K562 (cell line): ENCODE measurements at regions not wholly inside any gene's neighbourhood (a gene's known extent, or its start where the extent isn't known, plus 50 kb on each side); places are given as distances from the start of the nearest gene placed in this dataset.

Experiments used
- ATAC-seq: fragments of 200-7000 bp; cut with Tn5 transposase; 3 replicates; pipeline ENCODE4 v1.9.1; 2020; ENCODE audit warnings: moderate library complexity
- BruUV-seq: library from RNA; stranded (reverse); fragments of 400-500 nt; replicated peaks from 2 replicates; lab custom pipeline; 2021; lab: Mats Ljungman, UMichigan
- CTCF ChIA-PET: fragments of 300-600 bp; formaldehyde crosslinking; extraction: SDS; loops from one replicate; lab custom pipeline; 2021; ENCODE audit warnings: low intra/inter-chr PET ratio; lab: Yijun Ruan, JAX
- POLR2A ChIA-PET: fragments of 300-600, 350-650 bp; sonication (Branson Sonifier 250); formaldehyde crosslinking; extraction: SDS; loops from one replicate; lab custom pipeline; 2021; ENCODE audit warnings: antibody characterized with exemption, inconsistent platforms; lab: Yijun Ruan, JAX
- DNase-seq, 4 experiments: peaks; one replicate each; pipeline versions ENCODE4 v3.0.0 to v3.0.0-alpha.2; 2011 to 2018; ENCODE audit warnings: low spot score in 3 of 4, mixed read lengths in 3 of 4; ENCODE audit errors: extremely low read depth in 1 of 4
- FAIRE-seq: peaks from 2 replicates; lab custom pipeline; 2011; peaks lifted over from hg19 to GRCh38; lab: Jason Lieb, UNC
- H2AFZ ChIP-seq: 2 replicates; pipeline ENCODE4 v1.6.0; 2011; ENCODE audit warnings: low read depth, low read length, control low read depth, inconsistent platforms
- H3K27ac ChIP-seq: fragments of 200-600 bp; 3 replicates; pipeline ENCODE4 v1.8.0; 2011; ENCODE audit warnings: low read depth, mild to moderate bottlenecking, control low read depth, inconsistent platforms, low read length, moderate library complexity, mixed read lengths; ENCODE audit errors: extremely low read depth
- H3K27me3 ChIP-seq, 2 experiments: fragments of 300-600 bp in 1 of 2; 2 replicates in 1 of 2; 3 replicates in 1 of 2; pipeline versions ENCODE4 v1.6.0 to v1.8.0; 2011; ENCODE audit warnings: inconsistent platforms in 2 of 2, low read length in 2 of 2, mild to moderate bottlenecking in 1 of 2, mixed read lengths in 1 of 2, moderate library complexity in 1 of 2; ENCODE audit not compliant: control insufficient read depth in 2 of 2, insufficient read depth in 2 of 2
- H3K36me3 ChIP-seq: fragments of 300-600 bp; 3 replicates; pipeline ENCODE4 v1.8.0; 2011; ENCODE audit warnings: mild to moderate bottlenecking, low read length, inconsistent platforms; ENCODE audit not compliant: control insufficient read depth, insufficient read depth
- H3K4me1 ChIP-seq, 2 experiments: fragments of 200-600 bp in 1 of 2; replicated peaks in 1 of 2; 2 replicates in 1 of 2; 3 replicates in 1 of 2; pipeline versions ENCODE4 v1.5.1 to v1.8.0; 2011; ENCODE audit warnings: inconsistent platforms in 2 of 2, low read length in 2 of 2, mild to moderate bottlenecking in 1 of 2, mixed read lengths in 1 of 2, moderate library complexity in 1 of 2; ENCODE audit not compliant: control insufficient read depth in 2 of 2, insufficient read depth in 2 of 2
- H3K4me2 ChIP-seq: 2 replicates; pipeline ENCODE4 v1.6.1; 2011; ENCODE audit warnings: low read length, control low read depth, inconsistent platforms, mixed read lengths; ENCODE audit not compliant: insufficient read depth
- H3K4me3 ChIP-seq: fragments of 200-600 bp; sonication (generic), shearing (Covaris generic); 2 replicates; pipeline ENCODE4 v1.5.1; 2016; ENCODE audit warnings: control low read depth, inconsistent platforms
- H3K79me2 ChIP-seq: fragments of 200-600 bp; 3 replicates; pipeline ENCODE4 v1.8.0; 2011; ENCODE audit warnings: low read length, inconsistent platforms; ENCODE audit not compliant: control insufficient read depth, insufficient read depth
- H3K9ac ChIP-seq, 2 experiments: 2 replicates each; pipeline versions ENCODE4 v1.6.0 to v1.6.1; 2011; ENCODE audit warnings: low read depth in 2 of 2, low read length in 2 of 2, control low read depth in 1 of 2, inconsistent platforms in 1 of 2, mild to moderate bottlenecking in 1 of 2, mixed read lengths in 1 of 2; ENCODE audit not compliant: insufficient read depth in 1 of 2
- H3K9me1 ChIP-seq: one replicate; pipeline ENCODE4 v1.6.0; 2011; ENCODE audit warnings: inconsistent platforms, mild to moderate bottlenecking, low read length, moderate library complexity; ENCODE audit not compliant: control insufficient read depth, insufficient read depth
- H3K9me3 ChIP-seq: replicated peaks from 2 replicates; pipeline ENCODE4 v1.5.1; 2011; ENCODE audit warnings: low read depth, low read length, inconsistent platforms; ENCODE audit not compliant: control insufficient read depth, insufficient read depth
- H4K20me1 ChIP-seq: replicated peaks from 2 replicates; pipeline ENCODE4 v1.6.1; 2011; ENCODE audit warnings: low read length, inconsistent platforms, mixed read lengths; ENCODE audit not compliant: control insufficient read depth, insufficient read depth
- BCOR ChIP-seq: fragments of 450-650 bp; IDR thresholded peaks from 2 replicates; pipeline ENCODE4 v1.6.1; 2016
- CEBPB ChIP-seq: fragments of 450-650 bp; IDR thresholded peaks from 2 replicates; pipeline ENCODE4 v1.6.1; 2016; ENCODE audit warnings: missing genetic modification characterization, missing compliant biosample characterization
- CEBPG ChIP-seq, 3 experiments: fragments of 200-800 bp in 1 of 3; sonication (Bioruptor generic) in 1 of 3; sonication (generic) in 1 of 3; formaldehyde crosslinking in 1 of 3; IDR thresholded peaks in 2 of 3; conservative IDR thresholded peaks in 1 of 3; 2 replicates each; pipeline versions ENCODE4 v1.6.1 to v1.8.0; 2016 to 2022; ENCODE audit warnings: missing compliant biosample characterization in 2 of 3, missing genetic modification characterization in 2 of 3, mild to moderate bottlenecking in 1 of 3, missing genetic modification reagents in 1 of 3
- FIP1L1 ChIP-seq: fragments of 200-400 bp; formaldehyde crosslinking; IDR thresholded peaks from 2 replicates; pipeline ENCODE4 v1.6.1; 2018; ENCODE audit warnings: mild to moderate bottlenecking, low read depth, low read length; ENCODE audit not compliant: poor library complexity, severe bottlenecking
- RBBP5 ChIP-seq: fragments of 200-600 bp; sonication (generic); IDR thresholded peaks from 2 replicates; pipeline ENCODE4 v1.6.1; 2012; ENCODE audit warnings: borderline replicate concordance, mild to moderate bottlenecking, low read length, control low read depth, inconsistent platforms; ENCODE audit not compliant: insufficient read depth, poor library complexity, severe bottlenecking
- SRSF7 ChIP-seq: fragments of 200-400 bp; formaldehyde crosslinking; optimal IDR thresholded peaks from 2 replicates; pipeline ENCODE3; 2017; ENCODE audit warnings: mild to moderate bottlenecking, low read depth, low read length
- YY1 ChIP-seq, 3 experiments: IDR thresholded peaks; 2 replicates each; pipeline ENCODE4 v1.6.1; 2011; ENCODE audit warnings: low read length in 2 of 3, mild to moderate bottlenecking in 2 of 3, moderate library complexity in 2 of 3, borderline replicate concordance in 1 of 3, control low read depth in 1 of 3, low read depth in 1 of 3; ENCODE audit not compliant: insufficient read depth in 3 of 3, insufficient replicate concordance in 2 of 3, control insufficient read depth in 1 of 3, insufficient read length in 1 of 3; ENCODE audit errors: extremely low read depth in 1 of 3
- ZNF324 ChIP-seq: fragments of 250-450 bp; sonication (Bioruptor Pico); IDR thresholded peaks from 2 replicates; pipeline ENCODE4 v1.4.0; 2020; ENCODE audit warnings: mild to moderate bottlenecking
- ZNF778 ChIP-seq: fragments of 450-650 bp; formaldehyde crosslinking; IDR thresholded peaks from 2 replicates; pipeline ENCODE4 v1.4.0; 2020; ENCODE audit warnings: mild to moderate bottlenecking, moderate library complexity
- ZNF79 ChIP-seq: fragments of 250-450 bp; sonication (Bioruptor Pico); IDR thresholded peaks from 2 replicates; pipeline ENCODE4 v1.4.0; 2020; ENCODE audit warnings: low read depth, mild to moderate bottlenecking, moderate library complexity
- WGBS: fragments of 100-300 bp; shearing (Covaris generic); methylation state at CpG from one replicate; pipeline ENCODE4 v1.1.6; 2016; ENCODE audit warnings: low coverage, mixed read lengths; ENCODE audit not compliant: insufficient coverage; ENCODE audit errors: missing lambda C conversion rate; 5-methylcytosine and 5-hydroxymethylcytosine counted together
- in situ Hi-C: fragments of 300-500 bp; cut with MboI; formaldehyde crosslinking; loops from 4 replicates; pipeline ENCODE4 v1.15.0; 2018; ENCODE audit warnings: inconsistent platforms, mixed read lengths
- intact Hi-C: fragments of 100-400 bp; cut with micrococcal nuclease; formaldehyde crosslinking; loops from 2 replicates; pipeline ENCODE4 v1.14.2; 2022
- TF ChIP-seq, protein P1 (sequence below), 2 experiments: fragments of 450-650 bp; conservative IDR thresholded peaks; 2 replicates each; pipeline ENCODE4 v1.6.1; 2017; ENCODE audit warnings: mild to moderate bottlenecking in 2 of 2, moderate library complexity in 2 of 2
- TF ChIP-seq, protein P2 (sequence below): IDR thresholded peaks from 2 replicates; pipeline ENCODE4 v1.6.1; 2014; ENCODE audit warnings: antibody characterized with exemption
- TF ChIP-seq, protein P3 (sequence below): fragments of 450-650 bp; IDR thresholded peaks from 2 replicates; pipeline ENCODE4 v1.6.1; 2018; ENCODE audit not compliant: partially characterized antibody
- TF ChIP-seq, protein P4 (sequence below): fragments of 450-650 bp; IDR thresholded peaks from 2 replicates; pipeline ENCODE4 v1.6.1; 2016; ENCODE audit warnings: low read depth, mild to moderate bottlenecking, moderate library complexity

DNA sequence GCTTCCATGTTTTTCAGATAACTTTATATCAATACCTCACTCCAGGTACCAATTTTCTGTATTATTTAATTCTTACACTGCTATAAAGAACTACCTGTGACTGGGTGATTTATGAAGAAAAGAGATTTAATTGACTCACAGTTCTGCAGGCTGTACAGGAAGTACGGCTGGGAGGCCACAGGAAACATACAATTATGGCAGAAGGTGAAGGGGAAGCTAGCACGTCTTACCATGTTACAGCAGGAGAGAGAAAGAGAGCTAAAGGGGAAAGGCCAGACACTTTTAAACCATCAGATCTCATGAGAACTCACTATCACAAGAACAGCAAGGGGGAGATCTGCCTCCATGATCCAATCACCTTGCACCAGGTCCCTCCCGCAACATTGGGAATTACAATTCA lies 119.1 kb upstream of the BMP5 start:
- H3K27ac ChIP-seq: no peak overlapping the region
- no peaks in the 10 kb centered on the region for H3K36me3 ChIP-seq
- no peak overlapping the region for H2AFZ ChIP-seq
- FAIRE-seq (no peak), ATAC-seq (no peak), DNase-seq (no peak)
- no peaks in the 10 kb centered on the region for H4K20me1 ChIP-seq
- WGBS: 0% methylated on average over 3 of the region's 3 CpGs
- H3K79me2 ChIP-seq: no peaks in the 10 kb centered on the region
- ChIA-PET CTCF (no interaction called here), POLR2A (interaction anchor here (0.6 kb wide), 1 partner anchor 410 kb away, joined by 3 read pairs; no protein-coding TSS in a partner anchor)
- no peaks in the 10 kb centered on the region for H3K9me3 ChIP-seq
- no peak overlapping the region for H3K4me3 ChIP-seq
- H3K27me3 ChIP-seq: no peaks in the 10 kb centered on the region
- no peak overlapping the region for H3K9ac ChIP-seq
- intact Hi-C loops (no loop called here), in situ Hi-C loops (no loop called here)
- H3K4me1 ChIP-seq: no peaks in the 10 kb centered on the region
- no TSS peak for BruUV-seq
- H3K4me2 ChIP-seq: no peak overlapping the region
- H3K9me1 ChIP-seq: no peaks in the 10 kb centered on the region
- TF ChIP-seq, protein P1, sequence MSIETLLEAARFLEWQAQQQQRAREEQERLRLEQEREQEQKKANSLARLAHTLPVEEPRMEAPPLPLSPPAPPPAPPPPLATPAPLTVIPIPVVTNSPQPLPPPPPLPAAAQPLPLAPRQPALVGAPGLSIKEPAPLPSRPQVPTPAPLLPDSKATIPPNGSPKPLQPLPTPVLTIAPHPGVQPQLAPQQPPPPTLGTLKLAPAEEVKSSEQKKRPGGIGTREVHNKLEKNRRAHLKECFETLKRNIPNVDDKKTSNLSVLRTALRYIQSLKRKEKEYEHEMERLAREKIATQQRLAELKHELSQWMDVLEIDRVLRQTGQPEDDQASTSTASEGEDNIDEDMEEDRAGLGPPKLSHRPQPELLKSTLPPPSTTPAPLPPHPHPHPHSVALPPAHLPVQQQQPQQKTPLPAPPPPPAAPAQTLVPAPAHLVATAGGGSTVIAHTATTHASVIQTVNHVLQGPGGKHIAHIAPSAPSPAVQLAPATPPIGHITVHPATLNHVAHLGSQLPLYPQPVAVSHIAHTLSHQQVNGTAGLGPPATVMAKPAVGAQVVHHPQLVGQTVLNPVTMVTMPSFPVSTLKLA (conservative IDR thresholded peaks at IDR 0.05): no peak
- no peak for TF ChIP-seq ZNF324 (CRISPR knock-in tag)
- no peak for TF ChIP-seq CEBPB
- TF ChIP-seq, protein P2, sequence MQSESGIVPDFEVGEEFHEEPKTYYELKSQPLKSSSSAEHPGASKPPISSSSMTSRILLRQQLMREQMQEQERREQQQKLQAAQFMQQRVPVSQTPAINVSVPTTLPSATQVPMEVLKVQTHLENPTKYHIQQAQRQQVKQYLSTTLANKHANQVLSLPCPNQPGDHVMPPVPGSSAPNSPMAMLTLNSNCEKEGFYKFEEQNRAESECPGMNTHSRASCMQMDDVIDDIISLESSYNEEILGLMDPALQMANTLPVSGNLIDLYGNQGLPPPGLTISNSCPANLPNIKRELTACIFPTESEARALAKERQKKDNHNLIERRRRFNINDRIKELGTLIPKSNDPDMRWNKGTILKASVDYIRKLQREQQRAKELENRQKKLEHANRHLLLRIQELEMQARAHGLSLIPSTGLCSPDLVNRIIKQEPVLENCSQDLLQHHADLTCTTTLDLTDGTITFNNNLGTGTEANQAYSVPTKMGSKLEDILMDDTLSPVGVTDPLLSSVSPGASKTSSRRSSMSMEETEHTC: no peak
- TF ChIP-seq RBBP5: no peak
- TF ChIP-seq YY1 (IDR thresholded peaks at IDR 0.05; ENCODE audit: borderline replicate concordance in 1 of 3, control insufficient read depth in 1 of 3, extremely low read depth in 1 of 3, insufficient read depth in 3 of 3, insufficient read length in 1 of 3, insufficient replicate concordance in 2 of 3, low read depth in 1 of 3, low read length in 2 of 3): no peak
- TF ChIP-seq, protein P3, sequence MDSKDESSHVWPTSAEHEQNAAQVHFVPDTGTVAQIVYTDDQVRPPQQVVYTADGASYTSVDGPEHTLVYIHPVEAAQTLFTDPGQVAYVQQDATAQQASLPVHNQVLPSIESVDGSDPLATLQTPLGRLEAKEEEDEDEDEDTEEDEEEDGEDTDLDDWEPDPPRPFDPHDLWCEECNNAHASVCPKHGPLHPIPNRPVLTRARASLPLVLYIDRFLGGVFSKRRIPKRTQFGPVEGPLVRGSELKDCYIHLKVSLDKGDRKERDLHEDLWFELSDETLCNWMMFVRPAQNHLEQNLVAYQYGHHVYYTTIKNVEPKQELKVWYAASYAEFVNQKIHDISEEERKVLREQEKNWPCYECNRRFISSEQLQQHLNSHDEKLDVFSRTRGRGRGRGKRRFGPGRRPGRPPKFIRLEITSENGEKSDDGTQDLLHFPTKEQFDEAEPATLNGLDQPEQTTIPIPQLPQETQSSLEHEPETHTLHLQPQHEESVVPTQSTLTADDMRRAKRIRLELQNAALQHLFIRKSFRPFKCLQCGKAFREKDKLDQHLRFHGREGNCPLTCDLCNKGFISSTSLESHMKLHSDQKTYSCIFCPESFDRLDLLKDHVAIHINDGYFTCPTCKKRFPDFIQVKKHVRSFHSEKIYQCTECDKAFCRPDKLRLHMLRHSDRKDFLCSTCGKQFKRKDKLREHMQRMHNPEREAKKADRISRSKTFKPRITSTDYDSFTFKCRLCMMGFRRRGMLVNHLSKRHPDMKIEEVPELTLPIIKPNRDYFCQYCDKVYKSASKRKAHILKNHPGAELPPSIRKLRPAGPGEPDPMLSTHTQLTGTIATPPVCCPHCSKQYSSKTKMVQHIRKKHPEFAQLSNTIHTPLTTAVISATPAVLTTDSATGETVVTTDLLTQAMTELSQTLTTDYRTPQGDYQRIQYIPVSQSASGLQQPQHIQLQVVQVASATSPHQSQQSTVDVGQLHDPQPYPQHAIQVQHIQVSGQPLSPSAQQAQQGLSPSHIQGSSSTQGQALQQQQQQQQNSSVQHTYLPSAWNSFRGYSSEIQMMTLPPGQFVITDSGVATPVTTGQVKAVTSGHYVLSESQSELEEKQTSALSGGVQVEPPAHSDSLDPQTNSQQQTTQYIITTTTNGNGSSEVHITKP: no peak
- TF ChIP-seq SRSF7: no peak
- TF ChIP-seq CEBPG (CRISPR knock-in tag; IDR thresholded peaks at IDR 0.05): no peak
- no peak for TF ChIP-seq CEBPG (tag; conservative IDR thresholded peaks at IDR 0.05 in 1 of 2, IDR thresholded peaks at IDR 0.05 in 1 of 2)
- TF ChIP-seq FIP1L1: no peak
- TF ChIP-seq BCOR: no peak
- no peak for TF ChIP-seq ZNF778
- TF ChIP-seq ZNF79 (CRISPR knock-in tag): no peak
- TF ChIP-seq, protein P4, sequence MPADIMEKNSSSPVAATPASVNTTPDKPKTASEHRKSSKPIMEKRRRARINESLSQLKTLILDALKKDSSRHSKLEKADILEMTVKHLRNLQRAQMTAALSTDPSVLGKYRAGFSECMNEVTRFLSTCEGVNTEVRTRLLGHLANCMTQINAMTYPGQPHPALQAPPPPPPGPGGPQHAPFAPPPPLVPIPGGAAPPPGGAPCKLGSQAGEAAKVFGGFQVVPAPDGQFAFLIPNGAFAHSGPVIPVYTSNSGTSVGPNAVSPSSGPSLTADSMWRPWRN: no peak
